GM18907 (cell line): ENCODE measurements at regions not wholly inside any gene's neighbourhood (a gene's known extent, or its start where the extent isn't known, plus 50 kb on each side); places are given as distances from the start of the nearest gene placed in this dataset.
"Not testable (repeated sequence)": the region's sequence is repeated elsewhere in the genome, so short reads cannot be mapped to it uniquely, and the experiment has no call there.

ENCODE experiments used
- ATAC-seq: cut with Tn5 transposase; IDR thresholded peaks from one replicate; pipeline ENCODE4 v1.9.1; 2021; ENCODE audit warnings: mild to moderate bottlenecking, moderate library complexity; ENCODE audit not compliant: unreplicated experiment

DNA sequence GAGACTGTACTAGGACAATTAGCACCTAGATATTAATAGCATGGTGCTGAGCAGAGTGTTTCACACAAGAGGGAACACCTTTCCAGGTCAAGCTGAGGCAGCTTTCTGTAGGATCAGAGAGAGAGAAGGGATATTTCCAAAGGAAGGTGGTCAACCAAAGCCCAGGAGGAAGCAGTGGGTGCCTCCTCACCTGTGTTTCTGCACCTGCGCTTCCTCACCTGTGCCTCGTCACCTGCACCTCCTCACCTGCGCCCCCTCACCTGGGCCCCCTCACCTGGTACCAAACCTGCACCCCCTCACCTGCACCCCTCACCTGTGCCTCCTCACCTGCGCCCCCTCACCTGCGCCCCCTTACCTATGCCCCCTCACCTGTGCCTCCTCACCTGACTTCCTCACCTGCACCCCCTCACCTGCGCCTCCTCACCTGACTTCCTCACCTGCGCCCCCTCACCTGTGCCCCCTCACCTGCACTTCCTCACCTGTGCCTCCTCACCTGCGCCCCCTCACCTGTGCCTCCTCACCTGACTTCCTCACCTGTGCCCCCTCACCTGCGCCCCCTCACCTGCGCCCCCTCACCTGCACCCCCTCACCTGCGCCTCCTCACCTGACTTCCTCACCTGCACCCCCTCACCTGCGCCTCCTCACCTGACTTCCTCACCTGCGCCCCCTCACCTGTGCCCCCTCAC lies 67.9 kb downstream of the TTLL2 start:
- no peak for ATAC-seq

DNA sequence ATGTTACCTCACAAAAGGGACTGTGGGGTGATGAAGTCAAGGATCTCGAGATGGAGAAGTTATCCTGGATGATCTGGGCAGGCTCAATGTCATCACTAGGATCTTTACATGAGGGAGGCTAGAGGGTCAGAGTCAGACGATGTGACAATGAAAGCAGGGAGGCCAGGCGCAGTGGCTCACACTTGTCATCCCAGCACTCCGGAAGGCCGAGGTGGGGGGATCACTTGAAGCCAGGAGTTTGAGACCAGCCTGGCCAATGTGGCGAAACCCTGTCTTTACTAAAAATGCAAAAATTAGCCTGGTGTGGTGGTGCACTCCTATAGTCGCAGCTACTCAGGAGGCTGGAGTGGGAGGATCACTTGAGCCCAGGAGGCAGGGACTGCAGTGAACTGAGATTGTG lies 68.8 kb downstream of the TTLL2 start:
- ATAC-seq = no peak

DNA sequence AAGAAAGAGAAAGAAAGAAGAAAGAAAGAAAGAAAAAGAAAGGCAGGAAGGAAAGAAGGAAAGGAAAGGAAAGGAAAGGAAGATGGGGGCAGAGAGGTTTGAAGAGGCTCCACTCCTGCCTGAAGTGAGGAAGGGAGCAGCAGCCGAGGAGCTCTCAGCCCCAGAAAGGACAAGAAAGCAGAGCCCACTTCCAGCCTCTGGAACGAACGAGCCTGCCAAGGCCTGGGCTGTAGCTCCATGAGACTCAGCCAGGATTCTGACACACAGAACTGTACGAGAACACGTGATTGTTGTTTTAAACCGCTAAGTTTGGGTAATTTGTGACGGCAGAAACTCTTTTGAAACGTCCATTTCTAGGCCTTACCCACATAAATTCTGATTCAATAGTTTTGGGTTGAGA lies 69.5 kb downstream of the TTLL2 start:
- no peak for ATAC-seq

DNA sequence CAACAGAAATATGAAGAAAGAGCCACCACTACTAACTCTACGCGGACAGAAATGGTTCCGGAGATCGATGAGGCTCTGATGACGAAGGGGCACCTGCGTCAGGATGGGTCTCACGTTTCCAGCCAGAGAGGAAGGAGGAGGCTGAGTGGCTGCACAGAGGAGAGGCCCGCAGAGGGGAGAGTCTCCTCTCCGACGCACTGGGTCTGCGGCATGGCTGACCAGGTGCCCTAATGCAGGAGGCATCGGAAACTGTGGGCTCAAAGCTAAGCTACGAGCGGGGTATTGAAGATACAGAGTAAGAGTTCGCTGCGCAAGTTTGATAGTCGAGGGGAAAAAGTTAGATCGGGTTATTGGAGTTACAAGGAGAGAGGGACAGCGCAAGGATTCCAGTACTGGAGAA lies 69.9 kb downstream of the TTLL2 start:
- no peak for ATAC-seq

DNA sequence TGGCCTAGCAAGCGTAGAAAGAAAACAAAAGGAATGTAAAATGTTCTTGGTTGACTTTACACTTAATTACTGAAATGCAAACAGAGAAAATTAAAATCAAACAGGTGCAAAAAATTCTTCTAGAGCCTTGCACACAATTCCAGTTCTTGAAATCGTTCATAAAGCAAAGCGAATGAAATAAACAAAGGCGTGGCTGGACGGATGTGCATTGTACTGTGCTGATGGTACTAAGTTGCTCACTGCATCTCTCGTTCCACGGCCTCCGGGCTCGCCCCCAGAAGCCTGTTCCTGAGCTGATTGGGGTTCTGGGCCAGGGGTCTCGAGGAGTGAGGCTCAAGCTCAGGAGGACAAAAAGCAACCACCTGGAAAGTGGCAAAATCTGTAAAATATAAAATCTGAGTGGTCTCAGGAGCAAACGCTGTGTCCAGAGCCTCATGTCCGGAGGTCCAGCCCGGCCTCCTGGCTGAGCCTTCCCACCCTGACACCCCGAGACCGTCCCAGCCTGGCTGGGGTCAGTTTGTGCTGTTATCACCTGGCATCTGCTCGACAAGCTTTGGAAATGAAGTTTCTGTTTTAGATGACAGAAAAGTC lies 71.3 kb downstream of the TTLL2 start:
- no peak for ATAC-seq

DNA sequence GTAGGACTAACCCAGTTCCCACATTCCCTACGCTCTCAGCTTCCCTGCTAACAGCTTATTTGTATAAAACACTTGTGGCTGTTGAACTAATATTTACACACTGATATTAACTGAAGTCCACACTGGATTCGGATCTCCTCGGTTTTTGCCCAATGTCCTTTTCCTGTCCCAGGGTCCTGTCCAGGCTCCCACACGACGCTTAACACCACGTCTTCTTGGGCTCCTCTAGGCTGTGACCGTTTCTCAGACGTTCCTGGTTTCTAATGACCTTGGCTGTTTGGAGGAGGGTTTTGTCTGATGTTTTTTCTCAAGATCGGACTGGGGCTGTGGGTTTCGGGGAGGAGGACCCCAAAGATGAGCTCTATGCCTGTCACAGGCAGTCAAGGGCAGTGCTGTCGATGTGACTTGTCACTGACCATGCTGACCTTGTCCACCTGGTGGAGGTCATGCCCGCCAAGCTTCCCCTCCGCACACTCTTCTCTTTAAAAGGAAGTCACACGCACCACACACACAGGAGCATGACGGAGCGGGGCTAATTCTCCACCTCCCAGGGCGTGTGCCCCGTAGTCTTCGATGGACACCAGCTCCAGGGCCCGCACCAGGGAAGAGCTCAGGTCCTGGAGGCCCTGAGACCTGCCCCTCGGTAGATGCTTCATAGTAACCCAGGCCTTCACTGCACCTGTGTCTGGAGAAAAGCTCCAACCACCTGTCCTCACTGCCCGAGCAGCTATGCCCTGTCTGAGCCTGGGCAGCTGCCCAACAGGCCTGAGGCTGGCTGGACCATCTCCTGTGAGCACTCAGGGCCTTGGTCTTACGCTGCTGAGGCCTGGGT lies 72.0 kb downstream of the TTLL2 start:
- no peak for ATAC-seq

DNA sequence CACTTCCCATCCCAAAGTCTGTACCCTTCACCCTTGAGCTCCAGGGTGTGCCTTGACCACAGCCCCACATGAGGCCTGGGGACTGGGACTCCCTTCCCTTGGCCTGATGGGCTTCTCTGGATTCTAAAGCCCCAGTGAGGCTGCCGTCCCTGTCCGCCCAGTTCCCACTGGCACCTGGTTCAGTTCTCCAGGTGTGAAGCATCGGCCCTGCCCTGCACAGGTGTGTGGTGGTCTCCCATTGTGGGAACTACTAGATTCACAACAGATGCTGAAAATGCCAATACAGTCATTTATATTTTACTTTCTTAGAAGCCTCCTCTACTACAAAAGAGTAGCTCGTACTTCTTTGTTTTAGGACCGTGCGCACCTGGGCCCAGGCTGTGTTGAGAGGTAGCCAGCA lies 72.8 kb downstream of the TTLL2 start:
- ATAC-seq = no peak

DNA sequence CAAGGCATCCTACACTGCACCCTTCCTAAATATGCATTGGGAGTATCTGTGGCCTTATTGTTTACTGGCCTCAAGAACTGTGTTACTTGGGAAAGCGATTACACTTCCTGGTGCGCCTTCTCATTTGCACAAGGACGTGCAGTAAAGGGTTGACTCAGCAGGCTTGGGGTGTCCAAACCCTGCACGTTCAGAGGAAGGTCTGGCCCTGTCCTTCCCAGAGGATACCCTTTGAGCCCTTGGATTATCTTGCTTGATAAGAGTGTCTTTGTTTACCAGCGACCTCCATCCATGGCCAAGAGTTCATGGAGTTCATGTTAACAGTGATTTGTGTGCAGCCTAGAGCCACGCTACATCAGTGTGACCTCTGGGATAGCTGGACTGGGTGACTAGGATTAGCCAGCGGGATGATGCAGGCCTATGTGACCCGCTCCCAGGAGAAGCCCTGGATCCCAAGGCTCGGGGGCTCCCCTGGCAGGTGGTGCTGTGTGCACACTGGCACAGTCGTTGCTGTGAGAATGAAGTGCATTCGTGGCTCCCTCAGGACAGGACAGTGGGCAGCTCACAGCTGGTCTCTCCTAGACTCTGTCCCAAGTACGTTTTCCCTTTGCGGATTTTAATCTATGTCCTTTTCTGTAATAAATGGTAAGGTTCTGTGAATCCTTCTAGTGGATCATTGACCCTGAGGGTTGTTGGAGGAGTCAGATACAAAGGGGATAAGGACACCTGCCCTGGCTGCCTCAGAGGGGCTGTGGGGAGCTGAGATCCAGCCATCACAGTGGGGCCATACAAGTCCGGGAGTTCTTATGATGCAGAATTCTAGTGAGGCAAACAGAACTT lies 73.5 kb downstream of the TTLL2 start:
- ATAC-seq = no peak

DNA sequence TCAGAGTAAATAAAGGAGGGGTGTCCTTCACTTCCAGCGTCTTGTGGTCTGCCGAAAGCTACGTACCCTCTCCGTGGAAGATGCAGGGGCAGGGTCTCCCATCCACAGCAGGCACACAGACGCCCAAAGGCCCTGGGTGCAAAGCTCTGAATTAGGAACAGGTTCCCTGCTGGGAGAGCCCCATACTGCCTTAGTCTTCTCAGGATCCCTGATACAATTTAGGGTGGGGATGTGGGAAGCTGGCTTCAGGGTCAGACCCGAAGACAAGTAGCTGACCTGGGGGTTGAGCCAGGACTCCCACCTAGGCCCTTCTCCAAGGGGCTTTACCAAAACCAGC lies 74.1 kb downstream of the TTLL2 start:
- no peak for ATAC-seq

DNA sequence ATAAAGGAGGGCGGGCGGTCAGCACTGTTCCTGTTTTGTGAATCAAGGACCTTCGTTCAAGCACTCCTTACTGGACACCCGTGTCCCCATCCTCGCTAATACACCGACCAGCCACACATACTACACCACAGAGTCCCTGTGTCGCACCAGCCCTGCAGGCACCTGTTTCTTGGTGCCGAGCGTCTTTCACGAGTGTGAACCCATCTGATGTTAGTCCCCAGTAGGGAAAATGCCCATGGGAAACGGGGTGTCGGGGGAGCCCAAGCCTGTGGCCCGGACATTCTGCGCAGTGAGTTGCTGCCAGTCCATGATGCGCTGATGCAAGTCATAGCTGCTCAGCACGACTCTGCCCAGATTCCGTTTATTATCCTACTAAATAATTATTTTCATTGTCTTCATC lies 74.7 kb downstream of the TTLL2 start:
- no peak for ATAC-seq

DNA sequence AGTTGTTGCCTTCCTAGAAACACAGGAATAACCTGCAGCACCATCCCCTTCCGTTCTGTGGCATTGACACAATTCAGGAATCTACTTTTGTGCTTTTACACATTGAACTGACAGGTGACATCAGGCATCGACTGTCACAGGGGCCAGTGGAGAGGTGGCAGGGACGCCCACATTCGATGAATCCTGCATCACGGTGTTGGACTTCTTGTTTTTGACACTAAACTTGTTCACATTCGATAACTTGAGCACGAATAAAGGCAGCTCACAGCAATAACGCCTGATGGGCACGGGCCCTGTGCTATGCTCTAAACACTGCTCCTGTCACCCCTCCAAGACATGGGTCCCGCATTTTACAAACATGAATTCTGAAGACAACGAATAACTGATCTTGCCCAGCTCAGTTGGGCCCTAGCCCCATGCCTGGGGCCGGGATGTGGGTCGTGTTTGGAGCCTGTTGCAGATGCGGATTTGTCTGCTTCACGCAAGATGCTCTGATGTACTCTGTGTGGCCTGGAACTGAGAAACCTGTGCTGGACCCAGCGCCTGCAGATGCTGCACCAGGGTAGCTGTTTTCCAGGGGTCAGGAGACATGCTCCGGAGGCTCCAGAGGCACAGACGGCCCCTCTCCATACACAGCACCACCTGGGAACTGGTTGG lies 75.7 kb downstream of the TTLL2 start:
- no peak for ATAC-seq

DNA sequence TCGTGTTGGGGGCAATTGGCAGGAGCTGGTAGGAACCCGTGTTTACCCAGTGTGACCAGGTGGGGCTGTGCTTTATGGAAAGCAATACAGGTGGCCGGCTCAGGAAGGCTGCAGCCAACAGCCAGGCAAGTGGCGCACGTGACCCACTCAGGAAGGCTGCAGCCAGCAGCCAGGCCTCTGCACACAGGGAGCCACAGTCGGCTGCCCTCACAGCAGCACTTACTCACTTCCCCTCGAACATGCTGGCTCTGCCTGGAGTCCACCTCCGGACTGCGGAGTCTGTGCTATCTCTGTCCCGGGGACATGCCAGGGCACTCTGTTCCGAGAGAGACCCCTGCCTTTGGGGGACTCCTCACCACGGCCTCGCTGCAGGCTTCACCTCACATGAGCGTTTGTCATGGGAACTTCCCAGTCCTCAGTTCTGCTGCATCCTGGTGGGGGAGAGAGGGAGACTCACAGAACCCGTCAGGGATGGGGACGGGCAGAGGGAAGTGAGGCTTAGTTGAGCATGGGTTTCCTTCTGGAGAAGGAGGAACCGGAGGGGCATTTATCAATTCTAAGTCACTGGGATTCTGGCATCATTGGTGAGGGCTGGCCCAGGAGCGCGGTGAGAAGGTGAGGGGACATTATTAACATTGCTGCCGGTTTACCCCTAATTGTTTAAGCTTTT lies 76.8 kb downstream of the TTLL2 start:
- no peak for ATAC-seq

DNA sequence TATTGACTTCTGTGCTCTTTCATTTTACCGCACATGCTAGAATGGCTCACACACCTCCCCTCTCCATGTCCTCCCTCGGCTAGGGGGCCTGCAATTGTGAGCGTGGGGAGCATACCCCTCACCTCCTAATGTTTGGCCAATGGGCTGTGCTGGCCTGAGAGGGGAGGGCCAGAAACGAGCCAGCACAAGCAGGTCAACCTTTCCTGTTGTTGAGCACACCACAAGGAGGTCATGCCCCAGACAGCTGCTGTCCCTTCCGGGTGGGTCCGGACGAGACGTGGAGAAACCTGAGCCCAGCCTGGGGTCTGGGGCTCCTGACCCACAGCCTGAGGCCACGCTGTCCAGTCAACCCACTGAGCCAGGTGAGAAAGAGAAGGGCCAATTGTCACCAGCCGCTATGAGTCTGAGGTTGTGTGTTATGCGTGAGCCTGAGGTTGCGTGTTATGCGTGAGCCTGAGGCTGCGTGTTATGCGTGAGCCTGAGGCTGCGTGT lies 77.4 kb downstream of the TTLL2 start:
- no peak for ATAC-seq

DNA sequence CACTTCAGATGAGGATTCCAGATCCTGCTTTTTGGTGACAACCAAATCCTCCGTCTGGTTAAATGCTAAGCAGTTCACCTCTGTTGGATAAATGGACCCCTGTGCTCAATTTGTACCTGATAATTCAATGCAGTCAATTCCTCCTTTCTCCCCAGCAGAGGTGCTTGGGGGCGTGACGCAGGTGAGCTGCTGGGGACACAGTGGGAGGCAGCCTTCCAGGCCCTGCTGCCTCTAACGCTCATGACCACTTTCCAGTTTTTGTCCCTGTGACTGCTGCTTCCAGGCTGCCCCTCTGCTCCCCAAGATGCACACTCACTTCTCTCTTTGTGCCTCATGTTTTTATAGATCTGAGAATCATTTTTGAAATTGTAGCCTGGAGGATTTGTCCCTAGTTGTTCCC lies 78.5 kb downstream of the TTLL2 start:
- ATAC-seq = no peak

DNA sequence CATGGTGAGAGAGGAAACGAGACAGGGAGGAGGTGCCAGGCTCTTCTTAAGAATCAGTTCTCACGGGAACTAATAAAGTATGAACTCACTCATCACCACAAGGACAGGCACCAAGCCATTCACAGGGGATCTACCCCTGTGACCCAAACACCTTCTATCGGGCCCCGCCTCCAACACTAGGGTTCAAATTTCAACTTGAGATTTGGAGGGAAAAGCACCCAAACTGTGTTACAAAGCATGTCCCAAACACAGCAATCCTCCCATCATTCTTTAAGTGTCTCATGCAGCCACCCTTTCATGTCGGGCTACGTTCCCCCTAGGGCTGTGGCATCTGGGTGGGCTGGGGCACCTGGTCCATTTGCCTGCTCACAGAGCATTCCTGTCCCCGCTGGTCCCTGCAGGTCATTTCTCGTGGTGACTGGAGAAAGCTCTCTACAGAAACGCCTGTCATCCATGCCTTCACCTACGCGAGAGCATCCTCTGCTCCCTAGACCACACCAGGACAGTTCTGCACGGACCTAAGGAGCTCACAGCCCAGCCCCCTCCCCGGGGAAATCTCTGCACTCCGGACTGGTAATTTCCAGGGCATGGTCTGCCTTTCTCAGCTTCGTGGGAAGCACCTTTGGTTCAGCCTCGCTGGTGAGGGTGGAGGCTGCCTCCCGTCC lies 79.6 kb downstream of the TTLL2 start:
- no peak for ATAC-seq

DNA sequence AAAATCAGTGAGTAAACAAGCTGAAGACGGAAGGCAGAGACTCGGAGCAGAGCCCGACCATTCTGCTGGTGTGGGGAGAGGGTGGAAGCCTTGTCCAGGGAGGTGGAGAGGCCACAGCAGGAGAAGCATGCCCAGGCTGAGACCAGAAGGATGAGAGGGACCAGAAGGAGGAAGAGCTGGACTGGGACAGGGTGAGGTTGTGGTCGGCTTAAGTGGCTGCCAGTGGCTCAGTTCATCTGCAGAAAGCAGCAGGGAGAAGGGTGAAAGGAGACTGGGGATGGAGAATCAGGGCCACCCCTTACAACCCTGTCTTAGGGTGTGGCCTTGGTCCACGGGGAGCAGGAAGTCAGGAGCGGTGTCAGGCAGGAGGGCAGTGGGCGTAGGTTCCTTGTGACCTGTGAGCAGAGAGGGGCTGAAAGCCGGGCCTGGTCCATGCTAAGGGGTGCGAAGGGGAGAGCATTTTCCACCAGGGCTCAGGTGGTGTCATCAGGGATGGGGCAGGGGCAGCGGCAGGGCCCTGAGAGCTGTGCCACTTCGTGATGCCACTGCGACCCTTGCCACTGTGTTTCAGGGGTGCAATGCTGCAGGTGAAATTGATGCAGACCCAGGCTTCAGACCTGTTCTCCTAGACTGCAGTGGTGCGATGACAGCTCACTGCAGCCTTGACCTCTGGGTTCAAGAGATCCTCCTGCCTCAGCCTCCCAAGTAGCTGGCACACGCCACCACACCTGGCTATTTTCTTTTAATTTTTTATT lies 81.1 kb downstream of the TTLL2 start:
- no peak for ATAC-seq

DNA sequence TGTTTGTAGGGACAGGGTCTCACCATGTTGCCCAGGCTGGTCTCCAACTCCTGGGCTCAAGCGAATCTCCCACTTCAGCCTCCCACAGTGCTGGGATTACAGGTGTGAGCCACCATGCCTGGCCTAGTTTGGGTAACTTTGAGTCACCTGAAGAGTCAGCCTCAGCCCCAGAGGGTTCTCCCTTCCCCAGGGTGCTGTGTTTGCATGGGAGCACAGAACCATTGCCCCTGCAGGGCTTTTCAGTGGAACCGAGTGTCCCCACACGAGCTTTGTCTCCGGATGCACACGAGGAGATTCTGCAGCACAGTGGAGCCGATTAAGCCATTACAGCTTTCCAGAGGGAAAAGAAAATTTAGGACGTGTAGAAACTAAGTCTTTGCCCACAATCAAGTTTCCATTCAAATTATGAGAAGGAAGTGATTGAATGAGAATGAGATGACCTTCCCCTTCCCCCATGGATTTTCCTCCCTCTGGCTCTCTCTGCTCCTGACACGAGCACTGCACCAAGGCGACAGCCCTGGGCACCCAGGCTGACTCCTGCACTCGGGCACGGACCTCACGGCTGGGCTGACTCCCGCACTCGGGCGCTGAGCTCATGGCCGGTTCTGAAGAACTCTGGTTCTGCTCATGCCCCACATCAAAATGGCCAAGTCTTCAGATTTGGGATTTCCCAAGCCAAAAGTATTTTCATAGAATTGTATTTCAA lies 81.8 kb downstream of the TTLL2 start:
- ATAC-seq = not testable (repeated sequence)
